ENCODE measurements at regions not wholly inside any gene's neighbourhood (a gene's known extent, or its start where the extent isn't known, plus 50 kb on each side); places are given as distances from the start of the nearest gene placed in this dataset.
"Not testable (repeated sequence)": the region's sequence is repeated elsewhere in the genome, so short reads cannot be mapped to it uniquely, and the experiment has no call there.

DNA sequence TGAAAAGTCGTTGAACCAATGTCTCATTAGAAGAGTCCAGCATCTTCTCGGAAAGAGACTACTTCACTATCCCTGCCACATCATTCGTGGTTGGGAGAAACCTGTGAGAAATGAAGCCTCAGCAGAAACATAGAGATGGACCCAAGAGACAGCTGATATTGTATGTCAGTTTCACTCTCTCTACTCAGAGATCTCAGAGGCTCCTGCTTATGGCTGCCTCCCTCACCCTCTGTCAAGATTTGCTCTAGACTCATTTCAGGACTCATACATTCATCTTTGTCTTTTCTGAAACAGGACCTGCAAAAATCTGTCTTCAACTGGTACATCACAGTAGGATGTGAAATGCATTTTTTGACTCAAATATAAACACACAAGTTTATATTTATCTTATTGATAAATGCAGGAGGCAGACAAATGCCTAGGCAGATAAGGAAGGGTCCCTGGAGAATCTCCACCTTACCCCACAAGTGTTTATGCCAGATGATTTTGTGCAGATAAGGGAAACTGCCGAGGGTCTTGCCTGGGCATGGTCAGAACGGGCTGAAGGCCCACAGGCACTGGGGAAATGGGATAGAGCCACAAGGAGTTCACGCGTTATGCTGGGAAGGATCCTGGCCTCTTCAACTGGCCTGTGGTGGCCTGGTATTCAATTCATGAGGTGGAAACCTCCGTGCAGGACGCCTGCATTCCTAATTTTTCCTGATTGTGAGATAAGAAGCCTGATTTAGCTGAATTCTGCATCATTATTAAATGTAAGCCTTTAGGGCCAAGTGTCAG lies 1834.0 kb upstream of the PCDH20 start:
- Mint-ChIP-seq H3K9me3 (ENCODE audit: unreplicated experiment) (no peaks in the 10 kb centered on the region), H3K36me3 (ENCODE audit: low read depth, unreplicated experiment) (no peaks in the 10 kb centered on the region), H3K4me1 (ENCODE audit: low read depth, unreplicated experiment) (no peaks in the 10 kb centered on the region), H3K4me3 (ENCODE audit: unreplicated experiment) (no peak overlapping the region), H3K27ac (ENCODE audit: unreplicated experiment) (no peak overlapping the region), H3K27me3 (ENCODE audit: low read depth, unreplicated experiment) (no peaks in the 10 kb centered on the region)
- H3K4me2 ChIP-seq (ENCODE audit: low read length) = no peak overlapping the region
- FAIRE-seq (no peak), DNase-seq (ENCODE audit: low read depth) (no peak)
- H3K4me1 ChIP-seq (ENCODE audit: insufficient read depth, low read length) = no peaks in the 10 kb centered on the region
- no peaks in the 10 kb centered on the region for H3K36me3 ChIP-seq (ENCODE audit: insufficient read depth, low read length)
- H3K27ac ChIP-seq (ENCODE audit: low read depth, low read length) = no peak overlapping the region
- H4K20me1 ChIP-seq (ENCODE audit: insufficient read depth, low read length) = no peaks in the 10 kb centered on the region
- H3K79me2 ChIP-seq (ENCODE audit: insufficient read depth, low read length) = no peaks in the 10 kb centered on the region
- TF ChIP-seq EZH2 (IDR thresholded peaks at IDR 0.05; ENCODE audit: insufficient read depth, low read length) = no peak
- TF ChIP-seq, protein P1, sequence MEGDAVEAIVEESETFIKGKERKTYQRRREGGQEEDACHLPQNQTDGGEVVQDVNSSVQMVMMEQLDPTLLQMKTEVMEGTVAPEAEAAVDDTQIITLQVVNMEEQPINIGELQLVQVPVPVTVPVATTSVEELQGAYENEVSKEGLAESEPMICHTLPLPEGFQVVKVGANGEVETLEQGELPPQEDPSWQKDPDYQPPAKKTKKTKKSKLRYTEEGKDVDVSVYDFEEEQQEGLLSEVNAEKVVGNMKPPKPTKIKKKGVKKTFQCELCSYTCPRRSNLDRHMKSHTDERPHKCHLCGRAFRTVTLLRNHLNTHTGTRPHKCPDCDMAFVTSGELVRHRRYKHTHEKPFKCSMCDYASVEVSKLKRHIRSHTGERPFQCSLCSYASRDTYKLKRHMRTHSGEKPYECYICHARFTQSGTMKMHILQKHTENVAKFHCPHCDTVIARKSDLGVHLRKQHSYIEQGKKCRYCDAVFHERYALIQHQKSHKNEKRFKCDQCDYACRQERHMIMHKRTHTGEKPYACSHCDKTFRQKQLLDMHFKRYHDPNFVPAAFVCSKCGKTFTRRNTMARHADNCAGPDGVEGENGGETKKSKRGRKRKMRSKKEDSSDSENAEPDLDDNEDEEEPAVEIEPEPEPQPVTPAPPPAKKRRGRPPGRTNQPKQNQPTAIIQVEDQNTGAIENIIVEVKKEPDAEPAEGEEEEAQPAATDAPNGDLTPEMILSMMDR (IDR thresholded peaks at IDR 0.05; ENCODE audit: insufficient read depth, low read depth, low read length) = no peak
- no peak overlapping the region for H3K9ac ChIP-seq (ENCODE audit: low read length)
- H2AFZ ChIP-seq (ENCODE audit: low read depth, low read length) = no peak overlapping the region
- H3K9me3 ChIP-seq (ENCODE audit: insufficient read depth, low read depth, low read length) = no peaks in the 10 kb centered on the region
- H3K27me3 ChIP-seq (ENCODE audit: insufficient read depth, low read length) = no peaks in the 10 kb centered on the region
- no peak overlapping the region for H3K4me3 ChIP-seq (ENCODE audit: insufficient read depth, low read depth, low read length)

DNA sequence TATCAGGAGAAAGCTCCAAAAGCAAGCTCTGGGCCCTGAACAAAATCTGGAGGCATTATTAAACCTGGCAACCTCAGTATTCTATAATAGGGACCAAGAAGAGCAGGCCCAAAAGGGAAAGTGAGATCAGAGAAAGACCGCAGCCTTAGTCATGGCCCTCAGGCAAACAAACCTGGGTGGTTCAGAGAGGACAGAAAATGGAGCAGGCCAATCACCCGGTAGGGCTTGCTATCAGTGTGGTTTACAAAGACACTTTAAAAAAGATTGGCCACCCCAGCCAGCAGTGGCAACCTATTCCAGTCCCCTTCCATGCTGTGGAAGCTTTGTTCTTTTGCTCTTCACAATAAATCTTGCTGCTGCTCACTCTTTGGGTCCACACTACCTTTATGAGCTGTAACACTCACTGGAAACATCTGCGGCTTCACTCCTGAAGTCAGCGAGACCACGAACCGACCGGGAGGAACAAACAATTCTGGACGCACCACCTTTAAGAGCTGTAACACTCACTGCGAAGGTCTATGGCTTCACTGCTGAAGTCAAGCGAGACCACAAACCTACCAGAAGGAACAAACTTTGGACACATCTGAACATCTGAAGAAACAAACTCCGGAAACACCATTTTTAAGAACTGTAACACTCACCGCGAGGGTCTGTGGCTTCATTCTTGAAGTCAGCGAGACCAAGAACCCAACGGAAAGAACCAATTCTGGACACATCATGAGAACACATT lies 1821.2 kb upstream of the PCDH20 start:
- not testable (repeated sequence) for H3K27ac ChIP-seq (ENCODE audit: low read depth, low read length); H3K4me2 ChIP-seq (ENCODE audit: low read length); H3K4me3 ChIP-seq (ENCODE audit: insufficient read depth, low read depth, low read length); H3K4me1 Mint-ChIP-seq (ENCODE audit: low read depth, unreplicated experiment); H3K36me3 ChIP-seq (ENCODE audit: insufficient read depth, low read length); H3K4me3 Mint-ChIP-seq (ENCODE audit: unreplicated experiment); H4K20me1 ChIP-seq (ENCODE audit: insufficient read depth, low read length); H3K36me3 Mint-ChIP-seq (ENCODE audit: low read depth, unreplicated experiment); H3K9me3 ChIP-seq (ENCODE audit: insufficient read depth, low read depth, low read length); H3K4me1 ChIP-seq (ENCODE audit: insufficient read depth, low read length); H2AFZ ChIP-seq (ENCODE audit: low read depth, low read length); H3K27me3 Mint-ChIP-seq (ENCODE audit: low read depth, unreplicated experiment); DNase-seq (ENCODE audit: low read depth); H3K27me3 ChIP-seq (ENCODE audit: insufficient read depth, low read length); FAIRE-seq; H3K9me3 Mint-ChIP-seq (ENCODE audit: unreplicated experiment); H3K27ac Mint-ChIP-seq (ENCODE audit: unreplicated experiment); H3K9ac ChIP-seq (ENCODE audit: low read length); H3K79me2 ChIP-seq (ENCODE audit: insufficient read depth, low read length)

DNA sequence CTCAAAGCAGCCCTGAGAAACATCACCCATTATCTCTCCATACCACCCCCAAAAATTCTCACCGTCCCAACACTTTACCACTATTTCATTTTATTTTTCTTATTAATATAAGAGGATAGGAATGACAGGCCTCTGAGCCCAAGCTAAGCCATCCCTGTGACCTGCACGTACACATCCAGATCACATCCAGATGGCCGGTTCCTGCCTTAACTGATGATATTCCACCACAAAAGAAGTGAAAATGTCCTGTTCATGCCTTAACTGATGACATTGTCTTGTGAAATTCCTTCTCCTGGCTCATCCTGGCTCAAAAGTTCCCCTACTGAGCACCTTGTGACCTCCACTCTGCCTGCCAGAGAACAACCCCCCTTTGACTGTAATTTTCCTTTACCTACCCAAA lies 1802.9 kb upstream of the PCDH20 start:
- H3K9me3 ChIP-seq (ENCODE audit: insufficient read depth, low read depth, low read length); H3K36me3 ChIP-seq (ENCODE audit: insufficient read depth, low read length); H4K20me1 ChIP-seq (ENCODE audit: insufficient read depth, low read length); H3K4me2 ChIP-seq (ENCODE audit: low read length); H3K4me3 Mint-ChIP-seq (ENCODE audit: unreplicated experiment); H3K27ac Mint-ChIP-seq (ENCODE audit: unreplicated experiment); H3K27ac ChIP-seq (ENCODE audit: low read depth, low read length); H3K79me2 ChIP-seq (ENCODE audit: insufficient read depth, low read length); H3K27me3 Mint-ChIP-seq (ENCODE audit: low read depth, unreplicated experiment); H3K27me3 ChIP-seq (ENCODE audit: insufficient read depth, low read length); H3K36me3 Mint-ChIP-seq (ENCODE audit: low read depth, unreplicated experiment); H3K4me3 ChIP-seq (ENCODE audit: insufficient read depth, low read depth, low read length); DNase-seq (ENCODE audit: low read depth); H2AFZ ChIP-seq (ENCODE audit: low read depth, low read length); H3K9ac ChIP-seq (ENCODE audit: low read length); H3K9me3 Mint-ChIP-seq (ENCODE audit: unreplicated experiment); FAIRE-seq; H3K4me1 Mint-ChIP-seq (ENCODE audit: low read depth, unreplicated experiment); H3K4me1 ChIP-seq (ENCODE audit: insufficient read depth, low read length): not testable (repeated sequence)

Measured in astrocyte (in vitro differentiated cells and primary cell).